Stimulated activated CD8-positive, alpha-beta memory T cell treated with anti-CD3 and anti-CD28 coated beads, Interleukin-15, amount 100 ng/mL, for 48 hours (primary cell): ENCODE measurements at regions not wholly inside any gene's neighbourhood (a gene's known extent, or its start where the extent isn't known, plus 50 kb on each side); places are given as distances from the start of the nearest gene placed in this dataset.
"Not testable (repeated sequence)": the region's sequence is repeated elsewhere in the genome, so short reads cannot be mapped to it uniquely, and the experiment has no call there.

Source experiments
- DNase-seq, 2 donors: peaks; one replicate each; pipeline ENCODE4 v3.0.0-alpha.2; 2020; ENCODE audit warnings: low read depth in 2 of 2

DNA sequence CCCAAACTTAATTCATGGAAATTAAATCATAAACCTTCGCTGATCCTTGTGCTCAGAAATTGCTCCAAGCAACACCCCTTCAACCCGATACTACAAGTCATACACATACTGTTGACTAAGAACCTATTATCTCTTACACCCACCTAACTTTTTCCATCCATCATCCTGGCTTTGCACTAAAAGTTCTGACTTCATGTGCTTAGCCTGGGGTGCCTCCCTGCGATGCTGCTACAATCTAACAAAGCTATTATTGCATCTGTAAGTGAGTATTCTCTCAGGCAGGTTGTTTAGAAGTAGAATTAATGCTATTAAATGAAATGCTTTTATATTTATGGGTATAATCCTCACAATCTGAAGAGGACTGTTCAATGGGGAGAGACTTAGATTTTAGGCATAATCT, 619.8 kb downstream of the CCDC85A start:
- DNase-seq: no peak

DNA sequence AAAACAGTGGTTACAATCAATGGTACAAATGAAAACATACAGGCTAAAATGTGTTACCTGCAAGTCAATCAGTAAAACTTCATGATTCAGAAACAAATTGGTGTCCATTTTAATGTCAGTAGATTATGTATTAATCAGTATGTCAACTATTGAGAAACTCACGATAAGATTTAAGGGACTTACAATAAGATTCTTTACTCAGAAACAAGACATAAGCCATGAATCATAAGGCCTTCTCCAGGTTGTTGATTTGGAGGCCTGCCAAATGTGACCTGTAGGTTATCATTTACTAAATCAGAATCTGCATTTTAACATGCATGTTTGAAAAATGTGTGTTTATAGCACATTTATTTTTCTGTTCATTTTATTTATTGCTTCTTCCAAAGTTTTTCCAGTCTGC, 623.1 kb downstream of the CCDC85A start:
- DNase-seq: no peak

DNA sequence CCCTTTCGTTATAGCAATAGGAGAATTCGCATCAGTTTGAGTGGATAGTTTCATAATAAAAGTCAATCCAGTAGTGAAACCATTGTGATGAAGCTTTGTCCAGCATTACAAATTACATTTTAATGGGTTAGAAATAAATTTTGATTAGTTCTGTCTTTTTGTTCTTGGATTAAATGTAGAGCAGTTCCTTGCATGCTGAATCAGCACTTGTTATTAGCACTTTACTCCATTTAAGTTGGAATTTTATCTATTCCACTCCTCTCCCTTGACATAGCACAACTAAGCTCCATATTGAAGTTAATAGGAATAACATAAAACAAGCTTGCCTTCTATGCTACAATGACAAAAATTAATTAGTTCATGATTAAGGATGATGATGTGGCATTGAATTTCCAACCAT, 624.1 kb downstream of the CCDC85A start:
- no peak for DNase-seq

DNA sequence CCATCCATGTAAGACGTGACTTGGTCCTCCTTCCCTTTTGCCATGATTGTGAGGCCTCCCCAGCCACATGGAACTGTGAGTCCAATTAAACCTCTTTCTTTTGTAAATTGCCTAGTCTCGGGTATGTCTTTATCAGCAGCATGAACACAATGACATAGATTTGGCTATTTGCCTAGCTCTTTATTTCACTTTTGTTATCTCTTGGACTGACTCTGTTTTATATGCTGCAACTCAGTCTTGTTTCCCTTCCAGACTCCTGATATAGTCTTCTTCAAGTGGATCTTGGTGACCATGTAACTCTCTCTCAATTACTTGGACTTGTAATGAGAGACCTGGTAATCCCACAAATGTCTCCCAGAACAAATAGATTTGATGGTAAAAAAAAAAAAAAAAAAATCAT, 627.6 kb downstream of the CCDC85A start:
- DNase-seq: no peak

DNA sequence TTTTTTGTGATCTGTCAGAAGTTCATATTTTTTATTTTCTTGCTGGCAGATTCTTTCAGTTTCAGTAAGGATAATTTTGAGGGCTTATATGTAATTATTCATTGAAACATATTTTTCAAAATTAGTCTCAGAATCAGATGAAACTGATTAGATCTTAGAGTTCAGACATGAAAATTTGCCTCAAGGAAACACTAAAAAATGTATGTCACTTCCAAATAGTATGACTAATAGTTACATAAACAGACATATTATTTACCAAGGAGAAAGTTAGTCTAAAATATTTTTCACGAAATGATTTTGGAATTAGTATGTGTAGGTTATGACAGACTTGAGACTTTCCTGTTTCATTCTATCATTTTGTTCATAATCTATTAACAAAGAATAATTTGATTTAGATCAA, 628.6 kb downstream of the CCDC85A start:
- DNase-seq: no peak

DNA sequence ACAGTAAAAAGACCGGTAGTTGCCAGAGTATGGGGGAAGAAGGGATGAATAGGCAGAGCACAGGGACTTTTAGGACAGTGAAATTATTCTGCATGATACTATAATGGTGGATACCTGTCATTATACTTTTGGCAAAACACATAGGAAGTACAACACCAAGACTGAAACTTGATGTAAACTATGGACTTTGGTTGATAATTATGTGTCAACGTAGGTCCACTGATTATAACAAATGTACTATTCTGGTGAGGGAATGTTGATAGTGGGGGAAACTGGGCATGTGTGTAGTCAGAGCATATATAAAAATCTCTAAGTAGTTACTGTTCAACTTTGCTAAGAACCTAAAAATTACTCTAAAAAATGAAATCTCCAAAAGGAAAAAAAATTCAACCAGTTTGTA, 629.7 kb downstream of the CCDC85A start:
- DNase-seq: no peak

DNA sequence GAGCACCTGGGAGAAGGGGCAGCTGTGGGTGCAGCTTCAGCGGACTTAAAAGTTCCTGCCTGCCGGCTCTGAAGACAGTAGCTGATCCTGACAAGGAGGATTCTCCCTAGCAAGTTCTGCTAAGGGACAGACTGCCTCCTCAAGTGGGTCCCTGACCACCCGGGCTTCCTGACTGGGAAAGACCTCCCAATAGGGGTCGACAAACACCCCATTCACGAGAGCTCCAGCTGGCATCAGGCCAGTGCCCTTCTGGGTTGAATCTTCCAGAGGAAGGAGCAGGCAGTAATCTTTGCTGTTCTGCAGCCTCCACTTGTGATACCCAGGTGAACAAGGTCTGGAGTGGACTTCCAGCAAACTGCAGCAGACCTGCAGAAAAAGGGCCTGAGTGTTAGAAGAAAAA, 632.9 kb downstream of the CCDC85A start:
- no peak for DNase-seq

DNA sequence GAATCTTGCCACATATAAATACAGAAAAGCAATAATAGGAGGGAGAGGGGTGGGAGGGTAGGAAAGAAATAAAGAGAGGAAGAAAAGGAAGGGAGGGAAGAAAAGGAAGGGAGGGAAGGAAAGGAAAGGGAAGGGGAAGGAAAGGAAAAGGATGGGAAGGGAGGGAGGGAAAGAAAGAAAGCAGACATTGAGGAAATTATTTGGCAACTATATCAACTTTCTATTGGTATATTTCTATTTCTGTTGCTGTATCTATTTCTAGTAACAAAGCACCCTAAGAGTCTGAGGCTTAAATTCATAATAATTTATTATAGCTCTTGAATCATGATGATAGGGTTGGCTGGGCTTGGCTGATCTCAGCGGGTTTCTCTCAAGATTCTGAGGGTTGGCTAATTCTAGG, 648.0 kb downstream of the CCDC85A start:
- DNase-seq: no peak

DNA sequence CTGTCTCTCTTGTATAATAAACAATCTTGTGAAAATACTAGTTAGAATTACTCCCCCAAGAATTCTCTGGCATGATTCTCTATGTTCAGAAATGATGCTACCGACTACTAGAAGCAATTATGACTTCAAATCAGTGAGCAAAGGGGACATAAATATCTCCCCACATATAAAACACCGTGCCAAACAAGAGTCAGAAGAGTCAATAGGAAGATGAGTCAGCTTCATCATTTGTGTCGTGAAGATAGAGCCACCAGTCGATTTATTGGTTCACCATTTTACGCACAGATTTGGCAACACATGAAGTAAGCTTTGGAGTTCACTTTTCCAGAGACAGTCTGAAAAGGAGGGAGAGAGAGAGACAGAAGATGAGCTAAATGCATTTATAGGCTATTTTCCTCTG, 650.9 kb downstream of the CCDC85A start:
- no peak for DNase-seq

DNA sequence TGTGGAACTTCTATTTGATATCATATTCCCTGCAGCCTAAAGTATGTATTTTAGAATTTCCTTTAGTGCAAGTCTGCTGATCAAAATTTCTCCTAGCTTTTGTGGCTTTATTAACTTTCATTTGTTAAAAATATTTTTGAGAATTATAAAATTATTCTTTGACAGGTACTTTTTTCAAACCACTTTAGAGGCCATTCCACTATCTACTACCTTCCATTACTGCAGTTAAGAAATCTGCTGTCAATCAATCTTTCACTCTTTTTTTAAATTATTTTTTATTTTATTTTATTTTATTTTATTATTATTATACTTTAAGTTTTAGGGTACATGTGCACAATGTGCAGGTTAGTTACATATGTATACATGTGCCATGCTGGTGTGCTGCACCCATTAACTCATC, 656.2 kb downstream of the CCDC85A start:
- DNase-seq: not testable (repeated sequence)

DNA sequence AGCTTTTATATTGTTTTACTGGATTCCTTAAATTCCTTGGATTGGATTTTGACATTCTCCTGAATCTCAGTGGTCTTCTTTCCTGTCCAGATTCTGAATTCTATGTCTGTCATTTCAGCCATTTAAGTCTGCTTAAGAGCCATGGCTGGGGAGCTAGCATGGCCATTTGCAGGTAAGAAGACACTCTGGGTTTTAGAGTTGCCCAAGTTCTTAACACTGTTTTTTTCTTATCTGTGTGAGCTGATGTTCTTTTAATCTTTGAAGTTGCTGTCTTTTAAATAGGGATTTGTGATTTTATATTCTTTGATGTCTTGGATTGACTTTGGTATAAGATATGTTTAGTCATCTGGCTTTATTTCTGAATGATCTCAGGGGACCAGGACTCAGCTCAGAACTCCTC, 677.2 kb downstream of the CCDC85A start:
- no peak for DNase-seq

DNA sequence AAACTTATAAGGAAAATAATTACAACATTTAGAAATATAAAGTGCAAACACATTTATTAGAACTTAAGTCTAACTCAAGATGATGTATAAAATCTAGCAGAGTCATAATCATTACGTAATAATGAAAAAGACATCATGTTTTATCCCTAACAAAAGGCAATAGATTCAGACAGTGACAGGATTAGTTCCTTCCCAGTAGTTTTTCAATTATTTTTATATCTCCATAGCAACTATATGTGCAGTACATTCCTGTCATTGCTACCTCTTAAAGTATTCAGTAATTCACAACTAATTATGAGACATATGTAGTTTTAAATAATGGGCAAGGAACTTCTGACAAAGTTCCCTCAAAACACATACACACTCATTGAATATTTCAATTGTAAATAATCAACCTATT, 687.9 kb downstream of the CCDC85A start:
- DNase-seq: no peak

DNA sequence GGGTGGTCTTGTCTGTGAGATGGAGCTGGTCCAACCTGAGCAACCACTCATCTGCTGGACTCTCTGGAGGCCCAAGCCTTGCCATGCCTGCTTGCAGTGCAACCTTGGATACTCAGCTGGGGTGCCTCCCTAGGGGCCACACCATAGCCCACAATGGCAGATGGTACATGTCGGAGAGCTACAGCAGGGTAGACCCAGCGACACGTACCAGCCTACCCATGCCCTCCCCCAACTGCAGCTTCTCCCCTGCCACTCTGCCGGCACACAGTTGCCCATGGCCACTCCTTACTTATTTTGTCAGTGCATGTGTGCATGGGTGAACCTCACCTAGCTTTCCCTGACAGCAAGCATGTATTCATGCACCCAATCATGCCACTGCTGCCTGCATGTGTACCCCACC, 690.9 kb downstream of the CCDC85A start:
- no peak for DNase-seq

DNA sequence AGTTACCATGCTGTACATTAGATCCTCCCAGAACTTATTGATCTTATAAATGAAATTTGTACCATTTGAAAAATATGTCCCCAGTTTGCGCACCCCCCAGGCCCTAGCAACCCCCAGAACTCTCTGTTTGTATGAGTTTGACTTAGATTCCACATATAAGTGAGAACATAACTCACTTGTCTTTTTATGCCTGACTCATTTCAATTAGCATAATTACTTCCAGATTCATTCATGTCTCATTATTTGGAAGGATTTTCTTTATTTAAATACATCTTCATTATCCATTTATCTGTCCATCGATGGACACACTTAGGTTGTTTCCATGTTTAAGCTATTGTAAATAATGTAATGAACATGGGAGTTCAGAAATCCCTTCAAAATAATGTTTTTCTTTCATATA, 705.9 kb downstream of the CCDC85A start:
- no peak for DNase-seq

DNA sequence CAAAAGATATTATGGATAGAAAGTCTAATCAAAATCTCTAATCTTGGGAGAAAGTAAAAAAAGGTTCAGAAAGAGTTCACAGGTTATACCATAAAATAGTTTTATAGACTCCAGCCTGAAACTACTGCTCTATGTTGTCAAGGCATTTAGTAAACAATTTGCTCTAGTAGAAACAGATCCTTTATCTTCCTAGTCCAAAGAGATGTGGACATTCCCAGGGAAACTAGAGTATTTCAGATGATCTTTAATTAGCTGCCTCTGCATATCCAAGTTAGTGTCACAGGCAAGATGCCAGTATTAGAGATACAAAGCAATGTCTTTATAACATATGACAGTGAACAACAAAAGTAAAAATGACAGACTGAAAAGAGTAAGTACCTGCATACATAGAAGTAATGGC, 708.6 kb downstream of the CCDC85A start:
- no peak for DNase-seq

DNA sequence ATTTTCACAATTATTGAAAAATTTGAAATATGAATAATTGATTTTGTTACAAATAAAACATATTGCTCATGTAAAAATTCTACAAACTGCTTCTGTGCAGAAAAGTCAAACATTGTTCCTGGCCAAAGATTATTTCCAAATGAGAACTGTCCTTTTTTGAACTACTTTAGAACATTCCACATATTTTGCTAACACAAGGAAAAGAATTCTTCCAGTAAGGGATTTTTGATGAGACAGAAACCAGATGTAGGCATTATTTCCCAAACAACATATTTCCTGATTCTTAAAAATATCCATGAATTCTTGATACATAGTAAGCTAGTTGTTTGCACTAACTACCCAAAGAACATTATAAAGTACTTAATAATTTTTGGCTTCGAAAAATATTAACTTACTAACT, 715.2 kb downstream of the CCDC85A start:
- DNase-seq: no peak

DNA sequence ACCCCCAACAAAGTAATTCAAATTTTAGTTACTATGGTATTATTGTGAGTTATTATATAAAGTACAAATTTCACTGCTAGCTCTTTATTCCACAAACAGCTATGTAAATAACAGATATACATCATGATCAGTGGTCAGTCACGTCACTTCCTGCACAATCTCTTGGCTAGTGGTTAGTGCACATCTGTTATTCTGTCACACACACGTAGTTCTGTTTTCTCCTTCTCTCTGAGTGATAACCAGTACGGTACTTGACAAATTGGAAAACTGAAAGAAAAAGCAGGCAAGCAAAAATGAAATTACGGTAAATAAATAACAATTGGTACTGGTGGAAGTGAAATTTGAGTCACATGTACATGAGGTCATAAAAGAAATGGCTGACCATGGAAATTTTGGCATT, 728.7 kb downstream of the CCDC85A start:
- DNase-seq: no peak

DNA sequence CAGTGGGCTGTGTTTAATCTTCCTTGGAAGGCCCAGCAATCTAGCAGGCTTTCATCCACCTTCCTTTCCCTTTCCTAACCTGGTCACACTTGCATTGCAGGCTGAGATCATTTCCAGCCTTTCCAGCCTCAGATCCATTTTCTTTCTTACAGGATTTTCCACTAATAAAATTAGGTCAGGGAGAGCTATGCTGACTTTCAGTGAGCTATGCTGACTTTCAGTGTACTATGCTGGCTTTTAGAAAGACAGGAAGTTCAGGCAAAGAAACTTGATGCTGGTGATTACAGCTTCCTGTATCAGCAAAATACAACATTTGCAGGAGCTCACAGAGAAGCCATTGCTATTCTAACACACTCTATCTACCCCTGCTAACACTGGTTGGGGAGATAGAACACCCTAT, 735.0 kb downstream of the CCDC85A start:
- DNase-seq: no peak

DNA sequence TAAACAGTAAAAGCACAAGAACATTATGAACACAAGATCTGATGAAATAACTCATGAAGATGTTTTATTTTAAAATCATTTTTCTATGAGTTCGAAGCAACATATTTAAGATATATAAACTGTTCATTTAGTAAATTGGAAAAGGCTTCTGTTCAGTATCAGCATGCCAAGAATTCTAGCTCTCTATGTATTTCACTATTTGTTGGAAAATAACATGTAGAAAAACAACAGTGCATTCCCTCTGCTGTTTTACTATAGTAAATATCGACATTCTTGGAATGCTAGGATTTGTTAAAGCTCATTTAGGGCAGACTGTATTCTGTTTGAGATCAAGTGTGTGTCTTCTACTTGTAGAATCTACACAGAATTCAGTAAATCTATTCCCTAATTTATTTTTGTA, 750.2 kb downstream of the CCDC85A start:
- DNase-seq: no peak

DNA sequence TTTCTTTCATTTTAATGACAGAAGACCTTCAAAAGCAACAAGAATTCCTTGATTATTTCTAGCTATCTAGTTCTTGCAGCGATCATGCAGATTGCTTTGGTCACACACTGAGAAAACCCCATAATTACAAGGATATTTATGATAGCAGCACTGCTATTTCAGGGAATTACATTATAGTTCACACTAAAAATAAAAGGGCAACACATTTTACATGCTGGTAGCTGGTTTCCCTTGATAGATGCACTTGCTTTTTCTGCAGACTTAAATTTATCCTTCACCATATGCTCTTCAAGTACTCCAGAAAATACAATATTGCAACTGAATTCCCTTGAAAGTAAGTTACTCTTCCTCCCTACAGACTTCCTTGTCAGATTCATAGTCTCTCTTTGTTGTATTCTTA, 751.1 kb downstream of the CCDC85A start:
- DNase-seq: no peak

DNA sequence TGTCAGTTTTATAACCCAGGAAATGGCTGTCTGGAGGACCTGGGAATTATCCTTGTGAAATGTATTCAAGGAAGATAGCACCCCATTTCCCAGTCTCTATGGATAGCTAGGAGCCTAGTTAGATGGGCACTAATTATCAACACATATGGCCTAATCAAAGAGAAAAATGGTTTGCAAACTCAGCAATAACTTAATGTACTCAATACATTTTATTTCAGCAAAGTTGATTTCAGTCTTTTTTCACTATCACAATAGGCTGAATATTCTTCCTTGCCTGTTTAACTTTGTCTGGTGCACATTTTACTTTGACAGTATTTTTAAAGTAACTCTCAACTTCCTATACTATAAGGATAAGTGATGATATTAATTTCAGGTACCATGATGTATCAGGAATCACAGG, 756.3 kb downstream of the CCDC85A start:
- DNase-seq: no peak

DNA sequence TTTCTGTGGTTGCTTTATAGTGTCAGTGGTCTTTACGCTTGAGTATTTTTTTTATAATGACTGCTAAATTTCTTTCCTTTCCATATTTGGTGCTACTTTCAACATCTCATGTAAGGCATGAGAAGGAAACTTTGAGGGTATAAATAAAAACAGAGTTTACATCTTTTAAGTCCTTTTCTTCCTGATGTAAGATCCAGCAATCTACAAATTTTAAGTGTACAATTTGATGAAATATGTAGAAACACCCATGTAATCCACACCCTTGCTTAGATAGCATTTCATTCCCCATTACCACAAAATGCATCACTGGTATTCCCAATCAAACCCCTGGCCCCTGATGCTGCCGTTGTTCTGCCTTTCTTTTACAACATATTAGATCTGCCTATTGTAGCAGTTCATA, 769.1 kb downstream of the CCDC85A start:
- DNase-seq: no peak

DNA sequence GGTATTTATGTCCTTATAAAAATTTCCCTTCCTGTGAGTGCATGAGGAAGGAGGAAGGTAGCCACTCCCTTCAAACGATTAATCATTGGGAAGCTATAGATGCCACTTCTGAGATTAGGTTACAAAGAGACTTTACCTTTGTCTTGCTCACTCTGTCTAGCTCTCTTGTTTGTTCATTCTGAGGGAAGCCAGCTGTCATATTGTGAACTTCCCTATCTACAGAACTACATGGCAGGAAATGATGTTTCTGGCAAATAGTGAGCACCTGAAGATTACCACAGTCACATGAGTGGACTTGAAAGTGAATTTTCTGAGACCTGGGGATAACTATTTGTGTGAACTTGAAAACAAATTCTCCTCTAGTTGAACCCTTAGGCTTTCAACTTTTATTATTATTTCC, 776.8 kb downstream of the CCDC85A start:
- DNase-seq: no peak

DNA sequence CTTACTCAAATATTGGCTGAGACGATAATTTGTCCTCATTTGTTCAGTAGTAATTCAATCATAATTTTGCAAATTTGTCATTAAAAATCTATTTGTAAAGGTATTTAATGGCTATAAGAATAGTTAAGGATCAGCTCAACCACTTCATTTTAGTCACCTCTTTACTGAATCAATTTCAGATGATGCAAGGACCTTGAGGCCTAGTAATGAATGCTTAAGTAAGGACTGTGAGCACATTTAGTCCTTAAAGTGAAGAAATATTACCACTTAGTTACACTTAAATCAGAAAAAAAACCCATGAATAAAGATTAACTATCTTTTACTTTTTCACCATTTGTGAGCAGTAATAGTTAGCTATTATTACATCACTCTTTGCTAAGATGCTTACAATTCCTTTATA, 778.9 kb downstream of the CCDC85A start:
- DNase-seq: no peak

DNA sequence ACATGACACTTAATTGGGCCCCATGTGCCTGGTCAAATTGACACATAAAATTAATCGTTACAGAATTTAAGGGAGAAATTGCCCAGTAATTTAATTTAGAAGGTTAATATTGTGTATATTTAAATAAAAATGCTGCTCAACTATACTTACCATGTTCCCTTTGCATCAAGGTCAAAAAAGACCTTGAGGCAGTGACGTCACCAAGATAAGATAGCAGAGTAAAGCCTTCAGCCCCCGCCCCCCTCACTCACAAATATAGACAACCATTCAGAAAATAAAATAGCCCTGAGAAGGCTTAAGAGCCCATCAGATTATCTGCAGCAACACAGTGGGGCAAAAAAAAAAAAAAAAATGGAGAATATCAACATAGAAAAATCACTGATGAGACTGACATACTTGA, 785.7 kb downstream of the CCDC85A start:
- no peak for DNase-seq
